ENCODE measurements at regions not wholly inside any gene's neighbourhood (a gene's known extent, or its start where the extent isn't known, plus 50 kb on each side); places are given as distances from the start of the nearest gene placed in this dataset.

GRCh38 chr2:52794581-52794980 is 973.0 kb upstream of the CHAC2 start:
- no peak for TF ChIP-seq EZH2 (IDR thresholded peaks at IDR 0.05; ENCODE audit: borderline replicate concordance, low read depth, low read length, poor library complexity, severe bottlenecking)
- no peak for TF ChIP-seq CTCF (conservative IDR thresholded peaks at IDR 0.05; ENCODE audit: low read depth, low read length)
